ENCODE measurements at regions not wholly inside any gene's neighbourhood (a gene's known extent, or its start where the extent isn't known, plus 50 kb on each side); places are given as distances from the start of the nearest gene placed in this dataset.

GRCh38 chr4:92012899-92013867 lies 290.6 kb upstream of the GRID2 start:
- no peak overlapping the region for H3K4me2 ChIP-seq (ENCODE audit: control insufficient read depth, extremely low read depth, insufficient read depth, low read depth, low read length)
- no peak for FAIRE-seq
- H3K4me3 ChIP-seq (ENCODE audit: control insufficient read depth in 2 of 3, extremely low read depth in 1 of 3, insufficient read depth in 2 of 3, low read depth in 1 of 3, low read length in 3 of 3) = no peak overlapping the region
- dilution Hi-C loops (cut with MboI; ENCODE audit: extremely low pct_ligation_motif_present, low sequenced_read_pairs) = no loop called here
- H3K9me1 ChIP-seq (ENCODE audit: control insufficient read depth, extremely low read depth, insufficient read depth, low read length) = no peaks in the 10 kb centered on the region
- H2AFZ ChIP-seq (ENCODE audit: control insufficient read depth, low read length) = no peak overlapping the region
- no peaks in the 10 kb centered on the region for H3K79me2 ChIP-seq (ENCODE audit: control insufficient read depth, insufficient read depth, low read length)
- no peaks in the 10 kb centered on the region for H3K36me3 ChIP-seq (ENCODE audit: control insufficient read depth in 2 of 2, extremely low read depth in 1 of 2, insufficient read depth in 2 of 2, low read length in 2 of 2)
- no peak overlapping the region for H3K9ac ChIP-seq (ENCODE audit: control insufficient read depth, extremely low read depth, insufficient read depth, low read length)
- TF ChIP-seq CTCF (optimal IDR thresholded peaks at IDR 0.05 in 1 of 3, IDR thresholded peaks at IDR 0.05 in 1 of 3, conservative IDR thresholded peaks at IDR 0.05 in 1 of 3; ENCODE audit: extremely low read depth in 1 of 3, insufficient read depth in 2 of 3, low read length in 3 of 3) (no peak), EZH2 (IDR thresholded peaks at IDR 0.05; ENCODE audit: low read length) (no peak)
- H3K4me1 ChIP-seq (ENCODE audit: control insufficient read depth, extremely low read depth, insufficient read depth, low read length) = no peaks in the 10 kb centered on the region
- H4K20me1 ChIP-seq (ENCODE audit: control insufficient read depth, extremely low read depth, insufficient read depth, low read length) = no peaks in the 10 kb centered on the region
- H3K27me3 ChIP-seq (ENCODE audit: control insufficient read depth, extremely low read depth, insufficient read depth, low read length) = no peaks in the 10 kb centered on the region
- no peaks in the 10 kb centered on the region for H3K9me3 ChIP-seq (ENCODE audit: control insufficient read depth, low read depth, low read length)
- DNase-seq (ENCODE audit: low read depth, low spot score) = no peak
- H3K27ac ChIP-seq (ENCODE audit: control insufficient read depth, insufficient read depth, low read length) = no peak overlapping the region

GRCh38 chr4:92014067-92014466 lies 289.7 kb upstream of the GRID2 start:
- Histone ChIP-seq H3K27me3 (ENCODE audit: control insufficient read depth, extremely low read depth, insufficient read depth, low read length) (no peaks in the 10 kb centered on the region), H3K4me2 (ENCODE audit: control insufficient read depth, extremely low read depth, insufficient read depth, low read depth, low read length) (no peak overlapping the region), H3K9me3 (ENCODE audit: control insufficient read depth, low read depth, low read length) (no peaks in the 10 kb centered on the region), H3K4me3 (ENCODE audit: control insufficient read depth in 2 of 3, extremely low read depth in 1 of 3, insufficient read depth in 2 of 3, low read depth in 1 of 3, low read length in 3 of 3) (no peak overlapping the region), H3K9me1 (ENCODE audit: control insufficient read depth, extremely low read depth, insufficient read depth, low read length) (no peaks in the 10 kb centered on the region), H2AFZ (ENCODE audit: control insufficient read depth, low read length) (no peak overlapping the region), H3K9ac (ENCODE audit: control insufficient read depth, extremely low read depth, insufficient read depth, low read length) (no peak overlapping the region), H3K27ac (ENCODE audit: control insufficient read depth, insufficient read depth, low read length) (no peak overlapping the region), H4K20me1 (ENCODE audit: control insufficient read depth, extremely low read depth, insufficient read depth, low read length) (no peaks in the 10 kb centered on the region), H3K4me1 (ENCODE audit: control insufficient read depth, extremely low read depth, insufficient read depth, low read length) (no peaks in the 10 kb centered on the region), H3K36me3 (ENCODE audit: control insufficient read depth in 2 of 2, extremely low read depth in 1 of 2, insufficient read depth in 2 of 2, low read length in 2 of 2) (no peaks in the 10 kb centered on the region), H3K79me2 (ENCODE audit: control insufficient read depth, insufficient read depth, low read length) (no peaks in the 10 kb centered on the region)
- TF ChIP-seq EZH2 (IDR thresholded peaks at IDR 0.05; ENCODE audit: low read length) (no peak), CTCF (optimal IDR thresholded peaks at IDR 0.05 in 1 of 3, IDR thresholded peaks at IDR 0.05 in 1 of 3, conservative IDR thresholded peaks at IDR 0.05 in 1 of 3; ENCODE audit: extremely low read depth in 1 of 3, insufficient read depth in 2 of 3, low read length in 3 of 3) (no peak)
- dilution Hi-C loops (cut with MboI; ENCODE audit: extremely low pct_ligation_motif_present, low sequenced_read_pairs) = no loop called here
- no peak for FAIRE-seq
- DNase-seq (ENCODE audit: low read depth, low spot score) = no peak
